ENCODE measurements at regions not wholly inside any gene's neighbourhood (a gene's known extent, or its start where the extent isn't known, plus 50 kb on each side); places are given as distances from the start of the nearest gene placed in this dataset.

DNA sequence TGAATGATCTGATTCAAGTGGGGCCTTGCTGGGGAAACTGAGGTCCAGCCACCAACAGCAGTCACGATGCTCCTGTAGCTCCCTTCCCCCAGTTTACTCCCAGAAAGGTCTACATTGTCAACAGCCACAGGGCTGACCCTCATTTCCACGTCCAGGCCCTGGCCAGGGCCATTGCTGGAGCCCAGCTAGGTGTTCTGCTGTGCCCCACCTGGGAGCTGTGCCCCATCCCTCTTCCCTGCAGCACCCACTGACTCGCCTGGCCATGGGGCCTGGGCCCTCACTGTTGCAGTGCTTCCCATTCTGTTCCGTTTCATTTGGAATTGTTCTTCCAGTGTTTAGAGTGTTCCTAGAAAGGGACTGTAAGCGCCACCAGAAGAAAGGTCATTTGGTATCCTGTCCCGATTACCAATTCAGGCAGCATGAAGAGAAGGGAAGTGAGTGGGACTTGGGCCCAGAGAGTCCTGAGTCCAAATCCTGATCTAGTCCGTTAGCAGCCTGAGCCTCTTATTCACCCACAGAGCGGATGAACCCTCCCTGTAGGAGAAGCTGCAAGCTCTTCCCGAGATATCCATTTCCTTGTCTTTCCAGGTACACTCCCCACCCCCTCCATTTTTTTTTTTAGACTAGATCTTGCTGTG is 73.1 kb upstream of the HPCAL1 start:
- TF ChIP-seq, protein P1, sequence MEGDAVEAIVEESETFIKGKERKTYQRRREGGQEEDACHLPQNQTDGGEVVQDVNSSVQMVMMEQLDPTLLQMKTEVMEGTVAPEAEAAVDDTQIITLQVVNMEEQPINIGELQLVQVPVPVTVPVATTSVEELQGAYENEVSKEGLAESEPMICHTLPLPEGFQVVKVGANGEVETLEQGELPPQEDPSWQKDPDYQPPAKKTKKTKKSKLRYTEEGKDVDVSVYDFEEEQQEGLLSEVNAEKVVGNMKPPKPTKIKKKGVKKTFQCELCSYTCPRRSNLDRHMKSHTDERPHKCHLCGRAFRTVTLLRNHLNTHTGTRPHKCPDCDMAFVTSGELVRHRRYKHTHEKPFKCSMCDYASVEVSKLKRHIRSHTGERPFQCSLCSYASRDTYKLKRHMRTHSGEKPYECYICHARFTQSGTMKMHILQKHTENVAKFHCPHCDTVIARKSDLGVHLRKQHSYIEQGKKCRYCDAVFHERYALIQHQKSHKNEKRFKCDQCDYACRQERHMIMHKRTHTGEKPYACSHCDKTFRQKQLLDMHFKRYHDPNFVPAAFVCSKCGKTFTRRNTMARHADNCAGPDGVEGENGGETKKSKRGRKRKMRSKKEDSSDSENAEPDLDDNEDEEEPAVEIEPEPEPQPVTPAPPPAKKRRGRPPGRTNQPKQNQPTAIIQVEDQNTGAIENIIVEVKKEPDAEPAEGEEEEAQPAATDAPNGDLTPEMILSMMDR (IDR thresholded peaks at IDR 0.05; ENCODE audit: insufficient read depth, low read length, poor library complexity, severe bottlenecking): no peak
- no peak for TF ChIP-seq EZH2phosphoT487 (conservative IDR thresholded peaks at IDR 0.05; ENCODE audit: low read length)

Data from SU-DHL-6 (cell line).